SH-SY5Y (cell line): ENCODE measurements at regions not wholly inside any gene's neighbourhood (a gene's known extent, or its start where the extent isn't known, plus 50 kb on each side); places are given as distances from the start of the nearest gene placed in this dataset.

Source experiments
- GATA2 ChIP-seq: IDR thresholded peaks from 2 replicates; pipeline ENCODE4 v1.6.1; 2011; ENCODE audit warnings: mild to moderate bottlenecking, low read depth, low read length
- GATA3 ChIP-seq: IDR thresholded peaks from 2 replicates; pipeline ENCODE4 v1.6.1; 2011; ENCODE audit warnings: low read depth, mild to moderate bottlenecking, low read length, moderate library complexity

DNA sequence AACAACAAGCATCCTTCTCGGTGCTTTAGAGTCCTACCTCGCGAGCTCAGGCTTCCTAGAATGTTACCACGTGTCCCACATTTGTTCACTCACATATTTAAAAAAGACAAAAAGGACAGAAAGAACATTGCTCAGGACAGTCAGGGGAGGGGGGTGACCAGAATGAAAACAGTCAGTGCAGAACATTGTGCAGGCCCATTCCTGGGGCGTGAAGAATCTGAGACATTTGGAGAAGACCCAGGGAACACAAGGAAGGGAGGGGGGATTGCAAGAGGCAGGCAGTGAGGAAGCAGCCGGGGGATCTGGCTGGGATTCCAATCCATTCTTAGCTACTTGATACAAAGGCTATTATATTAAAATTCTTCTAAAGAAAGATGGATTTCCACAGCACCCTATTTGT is 270.4 kb upstream of the CITED2 start:
- no peak for TF ChIP-seq GATA3
- TF ChIP-seq GATA2 = no peak

DNA sequence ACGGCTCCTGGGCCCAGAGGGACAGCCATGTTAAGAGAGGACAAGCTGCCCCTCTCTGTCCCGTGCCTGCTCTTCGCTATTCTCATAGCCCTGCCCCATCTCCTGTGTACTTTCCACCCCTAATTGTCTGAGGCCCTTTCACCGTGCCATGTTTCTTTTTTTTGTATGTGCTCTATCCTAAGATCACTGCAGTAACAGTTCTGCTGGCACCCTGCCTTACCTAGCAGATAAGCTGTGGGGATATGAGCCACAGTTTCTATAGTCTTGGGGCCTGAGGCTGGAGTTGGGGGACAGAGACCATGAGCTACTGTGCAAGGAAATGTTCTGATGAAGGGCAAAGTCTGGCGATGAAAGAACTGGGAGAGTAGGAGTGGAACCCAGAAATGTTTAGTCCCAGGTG is 269.5 kb upstream of the CITED2 start:
- TF ChIP-seq GATA2 (no peak), GATA3 (no peak)

DNA sequence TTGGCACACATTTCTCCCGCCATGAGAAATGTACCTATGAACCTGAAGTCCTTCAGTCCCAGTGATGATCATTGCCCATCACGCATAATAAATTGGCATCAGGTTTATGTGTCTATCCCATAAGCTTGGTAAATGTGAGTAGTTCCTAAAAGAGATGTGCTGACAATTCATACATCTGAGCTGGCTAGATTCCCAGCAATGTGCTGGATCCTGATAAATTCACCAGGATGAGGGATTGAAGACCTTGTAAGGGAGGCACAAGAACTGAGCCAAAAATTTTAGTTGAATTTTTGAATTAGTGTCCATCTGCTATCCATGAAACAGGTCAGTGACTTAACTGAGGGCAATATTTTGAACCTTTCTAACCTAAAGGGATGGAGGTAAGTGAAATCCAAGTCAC is 267.9 kb upstream of the CITED2 start:
- TF ChIP-seq GATA2 (no peak), GATA3 (no peak)

DNA sequence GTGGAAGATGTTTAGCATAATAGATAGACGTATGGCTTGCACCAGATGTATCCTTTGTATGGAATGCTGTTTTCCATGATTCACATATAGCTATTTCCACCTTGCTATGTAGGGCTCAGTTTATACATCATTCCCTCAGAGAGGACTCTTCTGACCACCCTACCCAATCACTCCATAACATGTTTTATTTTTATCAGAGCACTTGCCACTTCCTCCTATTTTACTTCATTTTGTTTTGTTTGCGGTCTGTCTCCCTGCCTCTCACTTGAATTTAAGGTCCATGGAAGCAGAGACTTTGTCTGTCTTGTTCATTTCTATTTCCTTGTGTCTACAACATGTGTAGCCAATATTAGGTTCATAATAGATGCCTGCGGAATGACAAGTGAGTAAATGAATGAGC is 266.9 kb upstream of the CITED2 start:
- no peak for TF ChIP-seq GATA2
- no peak for TF ChIP-seq GATA3

DNA sequence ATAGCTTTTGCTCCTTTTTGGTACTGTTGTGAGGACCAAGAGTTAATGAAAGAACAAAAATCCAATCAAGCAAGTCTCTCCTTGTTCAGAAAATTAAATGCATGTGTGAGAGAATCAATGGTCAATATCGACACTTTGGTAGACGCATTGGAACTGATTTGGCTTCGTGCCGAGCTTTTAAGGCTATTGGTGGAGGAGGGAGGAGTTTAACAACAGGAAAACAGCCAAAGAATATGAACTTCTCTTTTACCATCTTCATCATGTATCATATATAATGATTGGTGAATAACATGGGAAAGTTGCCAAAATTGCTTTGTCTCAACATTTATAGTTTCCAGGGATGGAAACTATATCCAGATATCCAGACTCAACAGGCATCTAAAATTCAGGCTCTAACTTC is 266.5 kb upstream of the CITED2 start:
- TF ChIP-seq GATA3 (no peak), GATA2 (no peak)

DNA sequence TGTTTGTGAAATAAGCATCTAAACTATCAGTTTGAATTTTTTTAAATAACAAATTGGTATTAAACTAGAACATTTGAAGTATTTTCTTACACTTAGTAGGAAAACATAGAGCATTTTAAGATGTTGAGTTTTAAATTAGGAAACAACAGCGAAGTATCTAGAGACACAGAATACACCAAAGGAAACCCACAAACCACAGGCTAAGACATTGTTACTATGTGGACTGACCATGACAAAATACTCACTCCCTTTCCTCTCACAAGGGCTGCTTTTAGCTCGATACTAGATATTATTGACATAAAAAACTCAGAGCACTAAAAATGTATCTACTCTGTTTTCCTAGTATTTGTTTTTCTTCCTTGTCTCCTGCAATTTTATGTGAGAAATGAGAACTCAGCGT is 266.0 kb upstream of the CITED2 start:
- TF ChIP-seq GATA3 = no peak
- TF ChIP-seq GATA2 = no peak

DNA sequence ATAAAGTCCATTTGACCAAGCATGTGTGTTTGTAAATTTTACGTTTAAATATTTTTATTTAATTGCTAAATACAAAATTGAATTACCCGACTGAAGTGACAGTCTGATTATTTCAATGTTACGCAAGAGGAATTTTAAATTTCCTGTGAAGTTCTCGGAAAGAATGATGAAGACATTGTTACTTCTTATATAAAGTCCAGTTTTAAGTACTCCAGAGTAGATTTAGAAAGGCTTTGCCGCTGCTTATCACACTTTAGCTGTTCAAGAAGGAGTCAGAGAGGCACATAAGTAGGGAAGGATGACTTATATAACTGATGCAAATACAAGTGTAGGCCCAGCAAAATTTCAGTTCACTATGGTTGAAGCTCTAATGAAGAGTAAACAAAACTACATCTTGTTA is 265.1 kb upstream of the CITED2 start:
- TF ChIP-seq GATA3 = no peak
- TF ChIP-seq GATA2 = no peak

DNA sequence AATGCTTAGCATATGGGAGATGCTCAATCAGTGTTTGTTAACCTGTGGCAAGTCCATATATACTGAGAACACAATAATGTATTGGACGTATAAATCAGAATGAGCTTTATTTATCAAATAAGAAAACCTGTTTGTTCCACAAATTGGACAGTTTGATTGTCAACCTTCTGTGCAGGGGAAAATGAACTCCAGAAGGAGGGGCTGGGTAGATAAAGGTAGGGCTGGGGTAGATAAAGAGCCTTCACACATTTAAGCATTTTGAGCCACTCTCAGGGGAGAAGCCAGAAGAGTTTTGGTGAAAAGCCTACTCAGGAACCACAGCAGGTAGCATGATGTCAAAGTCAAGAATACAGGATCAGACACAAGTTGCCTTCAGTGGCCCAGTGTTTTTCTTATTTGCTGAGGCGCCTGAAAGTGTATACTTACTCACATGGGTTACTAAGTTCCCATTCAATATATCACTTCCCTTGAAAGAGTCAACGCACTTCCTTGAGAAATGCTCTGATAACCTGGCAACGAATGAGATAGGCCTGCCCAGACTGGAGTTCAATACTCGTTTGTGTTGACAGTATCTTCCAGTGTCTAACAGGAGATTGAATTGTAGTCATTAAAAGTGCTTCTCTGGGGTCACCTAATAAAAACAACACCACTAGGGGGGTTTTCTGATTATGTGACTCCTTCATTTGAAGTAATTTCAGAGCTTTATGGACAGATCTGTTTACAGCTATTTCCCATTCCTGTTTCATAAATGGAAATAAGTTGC is 263.9 kb upstream of the CITED2 start:
- TF ChIP-seq GATA2 (no peak), GATA3 (no peak)

DNA sequence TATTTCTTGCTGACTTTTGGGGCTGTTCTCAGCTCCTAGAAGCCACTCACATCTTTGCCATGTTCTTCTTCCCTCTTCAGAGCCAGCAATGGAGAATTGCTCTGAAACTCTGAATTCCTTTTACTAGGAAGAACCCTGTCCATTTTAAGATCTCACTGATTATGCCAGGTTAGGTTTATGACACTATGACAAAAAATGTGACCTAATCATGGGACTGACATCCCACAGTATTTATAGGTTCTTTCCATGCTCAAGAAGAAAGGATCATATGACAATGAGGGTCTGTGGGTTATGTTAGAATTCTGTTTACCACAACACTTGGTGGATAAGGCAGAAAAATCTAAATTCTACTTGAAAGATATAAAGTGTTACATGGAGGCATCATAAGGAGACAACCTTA is 263.3 kb upstream of the CITED2 start:
- TF ChIP-seq GATA3 = no peak
- no peak for TF ChIP-seq GATA2

DNA sequence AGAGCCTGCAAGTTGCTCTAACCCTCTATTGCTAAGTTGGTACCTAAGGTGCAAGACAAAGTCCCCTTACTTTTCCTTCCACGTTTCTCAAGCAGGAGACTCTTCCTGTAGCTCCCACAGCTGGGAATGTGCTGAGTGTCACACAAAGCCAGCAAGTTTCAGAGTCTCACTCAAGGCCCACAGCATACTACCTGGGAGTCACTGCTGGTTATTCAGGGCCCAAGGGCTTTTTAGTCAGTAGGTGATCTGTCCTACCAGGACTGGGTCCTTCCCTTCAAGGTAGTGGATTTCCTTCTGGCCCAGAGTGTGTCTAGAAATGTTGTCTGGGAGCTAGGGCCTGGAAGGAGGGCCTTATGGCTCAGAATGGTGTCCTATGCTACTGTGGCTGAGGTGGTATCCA is 261.9 kb upstream of the CITED2 start:
- TF ChIP-seq GATA2 (no peak), GATA3 (no peak)

DNA sequence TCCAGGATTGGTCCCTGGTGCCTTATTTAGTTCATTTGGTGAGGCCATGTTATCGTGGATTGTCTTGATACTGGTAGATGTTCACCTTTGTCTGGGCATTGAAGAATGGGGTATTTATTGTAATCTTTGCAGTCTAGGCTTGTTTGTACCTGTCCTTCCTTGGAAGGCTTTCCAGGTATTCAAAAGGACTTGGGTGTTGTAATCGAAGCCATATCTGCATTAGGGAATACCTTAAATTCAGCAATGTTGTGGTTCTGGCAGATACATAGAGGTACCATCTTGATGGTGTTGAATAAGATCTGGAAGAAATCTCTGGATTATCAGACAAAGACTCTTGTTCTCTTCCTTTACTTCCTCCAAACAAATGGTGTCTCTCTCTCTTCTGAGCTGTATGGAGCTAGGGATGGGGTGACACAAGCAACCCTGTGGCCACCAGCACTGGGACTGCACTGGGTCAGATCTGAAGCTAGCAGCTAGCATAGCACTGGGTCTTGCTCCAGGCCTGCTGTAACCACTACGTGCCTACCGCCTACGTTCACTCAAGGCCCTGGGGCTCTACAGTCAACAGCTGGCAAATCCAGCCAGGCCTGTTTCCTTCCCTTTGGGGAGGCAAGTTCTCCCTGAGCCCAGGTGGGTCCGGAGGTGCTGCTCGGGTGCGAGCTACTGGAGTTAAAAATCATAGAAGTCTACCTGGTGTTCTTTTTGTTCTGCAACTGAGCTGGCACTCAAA is 261.1 kb upstream of the CITED2 start:
- TF ChIP-seq GATA3 (no peak), GATA2 (no peak)

DNA sequence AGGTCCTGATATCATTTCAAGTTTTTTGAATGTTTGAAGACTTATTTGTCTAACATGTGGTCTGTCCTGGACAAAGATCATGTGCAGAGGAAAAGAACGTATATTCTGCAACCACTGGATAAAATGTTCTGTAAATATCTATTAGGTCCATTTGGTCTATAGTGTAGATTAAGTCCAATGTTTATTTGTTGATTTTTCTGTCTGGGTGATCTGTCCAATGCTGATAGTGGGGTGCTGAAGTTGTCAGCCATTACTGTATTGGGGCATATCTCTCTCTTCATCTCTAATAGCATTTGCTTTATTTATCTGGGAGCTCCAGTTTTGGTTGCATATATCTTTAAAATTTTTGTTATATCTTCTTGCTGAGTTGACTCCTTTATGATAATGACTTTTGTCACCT is 258.4 kb upstream of the CITED2 start:
- TF ChIP-seq GATA3 (no peak), GATA2 (no peak)

DNA sequence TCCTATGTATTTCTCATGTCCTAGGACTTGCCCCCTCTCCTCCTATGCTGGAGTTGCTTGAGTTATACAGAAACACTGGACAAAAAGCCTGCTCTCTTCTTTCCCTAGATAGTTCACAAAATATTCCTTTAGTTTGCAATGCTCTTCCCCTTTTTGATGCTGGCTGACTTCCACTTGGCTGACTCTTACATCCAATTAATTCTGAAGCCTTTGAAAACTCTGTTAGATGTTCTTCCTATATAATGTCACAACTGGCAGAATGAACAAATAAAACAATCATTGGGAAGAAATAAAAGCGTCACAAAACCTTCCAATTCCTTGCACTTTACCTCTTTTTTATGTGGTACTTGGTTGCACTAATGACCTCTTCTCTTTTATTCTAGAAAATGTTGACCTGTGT is 253.8 kb upstream of the CITED2 start:
- TF ChIP-seq GATA2 (no peak), GATA3 (no peak)

DNA sequence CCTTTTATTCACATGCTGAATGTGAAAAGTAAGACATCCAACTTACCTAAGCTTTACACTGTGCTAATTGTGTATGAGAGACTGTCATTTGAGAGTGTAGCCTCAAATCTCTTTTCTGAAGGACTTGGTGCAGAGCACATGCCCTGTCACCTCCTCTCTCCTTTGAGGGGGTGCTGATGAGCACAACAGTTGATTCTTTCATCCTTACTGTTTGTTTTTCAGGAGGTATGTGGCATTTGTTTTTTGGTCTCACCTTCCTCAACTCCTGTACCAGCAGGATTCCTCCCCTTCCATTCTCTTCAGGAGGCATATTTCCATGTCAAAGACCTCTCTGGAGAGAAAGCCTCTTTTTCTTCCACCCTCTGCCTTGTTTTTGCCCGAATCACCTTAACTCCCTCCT is 252.6 kb upstream of the CITED2 start:
- TF ChIP-seq GATA3 (no peak), GATA2 (no peak)
